Right renal cortex interstitium (tissue), 3 donors: ENCODE measurements at regions not wholly inside any gene's neighbourhood (a gene's known extent, or its start where the extent isn't known, plus 50 kb on each side); places are given as distances from the start of the nearest gene placed in this dataset.
"Not testable (repeated sequence)": the region's sequence is repeated elsewhere in the genome, so short reads cannot be mapped to it uniquely, and the experiment has no call there.

Experiments
- DNase-seq, 3 donors: peaks; one replicate each; pipeline ENCODE4 v3.0.0-alpha.2; 2013; ENCODE audit warnings: low read depth in 3 of 3, low spot score in 2 of 3

DNA sequence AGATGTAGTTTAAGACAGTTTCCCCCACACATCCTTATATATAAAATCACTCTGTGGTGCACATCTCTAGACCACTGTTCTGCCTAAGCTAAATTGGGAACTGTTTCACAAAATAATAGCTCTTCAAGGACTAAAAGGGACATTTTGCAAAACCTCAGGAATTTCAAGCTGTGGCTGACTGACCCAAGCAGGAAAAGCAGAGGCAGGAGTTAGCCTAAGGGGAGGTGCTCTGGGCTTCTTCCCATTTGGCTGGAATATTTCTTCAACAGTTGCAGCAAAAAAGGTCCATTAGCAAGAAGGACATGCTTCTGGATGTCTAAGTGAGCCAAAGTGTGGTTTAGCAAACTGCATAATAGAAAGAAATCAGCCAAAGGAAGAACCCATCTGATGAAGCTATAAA lies 551.2 kb upstream of the ANKRD30A start:
- DNase-seq: no peak

DNA sequence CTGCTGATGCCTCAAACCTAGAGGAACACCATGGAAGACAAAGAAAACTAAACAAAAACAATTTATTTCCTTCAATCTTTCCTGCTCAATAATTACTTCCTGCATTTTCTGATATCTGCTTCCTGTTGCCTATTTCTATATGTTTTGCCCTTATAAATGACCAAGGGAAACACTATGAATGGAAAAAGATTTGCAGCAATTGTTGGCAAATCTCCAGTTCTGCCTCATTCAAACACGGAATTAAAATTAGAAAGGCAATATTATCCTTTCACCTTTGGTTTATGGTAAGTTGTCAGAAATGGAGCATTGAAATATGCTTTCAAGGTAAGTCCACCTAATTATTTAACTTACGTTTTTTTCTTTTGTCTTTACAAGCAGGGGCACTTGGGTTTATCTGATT lies 552.2 kb upstream of the ANKRD30A start:
- DNase-seq: no peak

DNA sequence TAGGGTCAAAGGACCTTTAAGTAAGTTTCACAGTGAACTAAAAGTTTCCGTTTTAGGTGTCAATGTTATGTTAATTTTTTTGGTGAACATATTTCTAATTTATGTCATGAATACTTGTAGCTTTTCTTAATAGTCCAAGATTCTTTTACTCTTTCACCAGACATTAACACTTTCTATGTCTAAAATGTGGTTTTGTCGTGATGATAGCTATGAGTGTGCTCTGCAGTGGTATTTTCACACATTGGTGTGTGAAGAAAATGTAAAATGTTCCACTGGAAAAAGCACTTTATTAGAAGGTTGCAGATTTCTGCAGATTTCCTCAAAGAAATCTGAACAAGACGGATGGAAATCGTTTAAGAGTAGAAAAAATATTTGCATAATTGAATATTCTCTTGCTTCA lies 561.0 kb upstream of the ANKRD30A start:
- no peak for DNase-seq

DNA sequence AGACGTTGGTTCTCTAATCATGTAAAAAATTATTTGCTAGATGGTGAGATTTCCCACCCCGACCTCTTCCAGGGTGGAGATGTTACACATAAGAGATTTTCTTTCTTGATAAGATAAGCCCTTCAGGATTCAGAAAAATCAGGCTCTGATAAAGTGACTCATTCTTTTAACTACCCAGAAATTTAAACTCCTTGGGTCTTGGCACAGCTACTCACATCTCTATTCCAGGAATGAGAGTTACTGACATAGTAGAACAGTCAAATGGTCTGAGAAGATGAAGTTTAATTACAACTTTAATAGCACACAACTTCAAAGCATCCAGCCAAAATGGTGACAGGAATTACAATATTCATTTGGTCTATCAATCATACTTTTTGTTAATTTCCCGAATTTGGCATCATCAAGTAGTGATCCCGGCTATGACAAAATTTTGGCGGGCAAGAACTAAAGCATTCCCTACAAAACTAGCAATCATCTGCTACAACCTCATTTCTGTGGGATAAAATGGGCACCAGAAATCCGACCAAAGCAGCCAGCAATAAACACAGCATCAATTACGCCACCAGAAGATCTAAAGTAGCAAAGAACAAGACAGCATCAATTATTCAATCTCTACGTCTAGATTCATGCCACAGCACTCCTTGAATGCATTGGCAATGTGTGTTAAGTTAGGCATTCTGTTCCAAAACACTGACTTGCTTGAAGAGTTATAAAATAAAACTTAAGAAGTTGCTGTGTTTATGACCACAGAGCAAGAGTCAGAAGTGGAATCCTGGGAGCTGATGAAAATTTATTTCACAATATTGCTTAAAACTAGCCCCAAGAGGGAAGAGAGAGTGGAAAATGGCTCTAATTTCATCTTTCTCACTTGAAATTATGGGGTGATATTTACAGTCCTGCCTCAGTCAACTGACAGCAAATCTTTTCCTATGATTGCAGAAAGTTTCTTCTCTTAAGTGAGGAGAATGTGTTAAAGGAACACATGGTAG lies 565.7 kb upstream of the ANKRD30A start:
- DNase-seq: no peak

DNA sequence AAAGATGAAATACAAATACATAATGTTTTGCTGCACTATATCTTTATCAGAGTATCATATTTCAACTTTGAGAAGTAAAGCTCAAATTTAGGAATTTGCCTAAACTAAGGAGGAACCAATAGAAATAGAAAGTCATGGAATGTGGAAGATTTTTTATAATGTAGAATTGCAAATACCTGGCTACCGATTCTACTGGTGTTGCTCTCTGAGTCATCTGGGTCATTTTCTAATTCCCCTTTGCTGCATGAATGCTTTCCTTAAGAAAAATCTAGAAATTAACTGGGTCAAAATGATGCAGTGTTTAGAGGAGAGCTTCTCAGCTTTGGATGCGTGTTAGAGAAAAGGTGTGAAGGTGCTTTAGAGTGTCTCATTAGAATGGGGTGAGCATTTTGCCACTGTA lies 568.9 kb upstream of the ANKRD30A start:
- DNase-seq: no peak

DNA sequence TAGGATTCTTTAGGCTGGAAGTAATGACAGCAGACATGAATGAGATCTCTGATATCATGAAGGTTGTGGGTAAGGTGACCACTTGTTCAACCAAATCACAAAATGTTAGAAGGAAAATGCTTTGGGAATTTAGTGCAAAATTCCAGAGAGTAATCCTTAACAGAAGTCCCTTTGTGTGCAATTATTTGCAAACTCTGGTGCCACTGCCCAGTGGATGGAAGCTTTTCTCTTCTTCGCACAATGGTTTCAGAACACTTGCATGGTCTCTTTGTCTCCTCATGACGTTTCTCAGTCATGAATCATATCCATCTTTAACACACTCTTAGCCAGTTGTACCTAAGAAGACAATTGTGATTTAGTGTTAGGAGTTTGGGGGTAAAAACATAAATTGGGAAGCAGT lies 570.4 kb upstream of the ANKRD30A start:
- DNase-seq: no peak

DNA sequence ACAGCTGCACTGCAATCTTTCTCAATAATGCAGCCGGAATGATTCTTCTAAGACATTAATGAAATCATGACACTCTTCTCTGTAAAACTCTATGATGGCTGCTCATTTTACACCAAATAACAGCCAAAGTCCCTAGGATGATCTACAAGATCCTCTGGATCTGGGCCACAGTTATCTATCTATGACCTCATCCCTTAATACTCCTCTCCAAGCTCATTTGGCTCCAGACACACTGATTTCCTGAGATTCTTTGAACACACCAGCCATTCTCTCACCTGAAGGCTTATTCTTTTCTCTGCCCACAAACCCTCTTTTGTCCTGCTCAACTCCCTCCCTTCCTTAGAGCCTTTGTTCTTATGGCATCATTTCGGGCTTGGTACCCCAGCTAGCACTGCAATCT lies 577.4 kb upstream of the ANKRD30A start:
- DNase-seq: no peak

DNA sequence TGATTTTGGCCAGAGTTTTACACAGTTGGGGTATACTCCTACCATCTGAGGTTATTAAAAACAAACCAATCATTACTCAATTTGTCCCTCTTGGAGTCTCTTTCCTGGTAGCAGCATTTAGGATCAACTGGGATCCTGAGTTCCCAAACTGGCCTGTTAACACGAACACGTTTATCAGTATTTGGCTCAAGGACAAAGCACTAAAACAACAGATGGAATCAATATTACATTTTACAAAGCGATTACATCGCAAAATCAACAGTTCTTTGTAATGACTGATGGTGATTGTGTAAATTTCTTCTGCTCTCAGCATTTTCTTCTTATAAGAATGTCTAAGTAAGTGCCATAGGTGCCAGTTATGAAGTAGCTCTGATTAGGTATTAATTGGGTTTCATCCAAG lies 582.9 kb upstream of the ANKRD30A start:
- no peak for DNase-seq

DNA sequence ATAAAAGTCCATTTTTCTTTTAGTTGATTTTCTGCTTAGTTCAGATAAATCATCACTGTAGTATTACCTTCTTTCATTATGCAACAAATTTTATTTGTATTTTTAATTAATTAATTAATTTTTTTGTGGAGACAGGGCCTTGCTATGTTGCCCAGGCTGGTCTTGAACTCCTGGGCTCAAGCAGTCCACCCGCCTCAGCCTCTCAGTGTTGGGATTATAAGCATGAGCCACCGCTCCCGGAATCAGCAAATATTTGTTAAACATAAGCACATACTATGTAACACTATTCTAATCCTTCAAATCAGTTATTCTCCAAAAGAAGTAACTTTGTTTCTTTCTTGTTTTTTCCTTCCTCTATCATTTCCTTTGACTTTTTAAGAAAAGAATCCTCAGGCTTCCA lies 584.8 kb upstream of the ANKRD30A start:
- DNase-seq: no peak

DNA sequence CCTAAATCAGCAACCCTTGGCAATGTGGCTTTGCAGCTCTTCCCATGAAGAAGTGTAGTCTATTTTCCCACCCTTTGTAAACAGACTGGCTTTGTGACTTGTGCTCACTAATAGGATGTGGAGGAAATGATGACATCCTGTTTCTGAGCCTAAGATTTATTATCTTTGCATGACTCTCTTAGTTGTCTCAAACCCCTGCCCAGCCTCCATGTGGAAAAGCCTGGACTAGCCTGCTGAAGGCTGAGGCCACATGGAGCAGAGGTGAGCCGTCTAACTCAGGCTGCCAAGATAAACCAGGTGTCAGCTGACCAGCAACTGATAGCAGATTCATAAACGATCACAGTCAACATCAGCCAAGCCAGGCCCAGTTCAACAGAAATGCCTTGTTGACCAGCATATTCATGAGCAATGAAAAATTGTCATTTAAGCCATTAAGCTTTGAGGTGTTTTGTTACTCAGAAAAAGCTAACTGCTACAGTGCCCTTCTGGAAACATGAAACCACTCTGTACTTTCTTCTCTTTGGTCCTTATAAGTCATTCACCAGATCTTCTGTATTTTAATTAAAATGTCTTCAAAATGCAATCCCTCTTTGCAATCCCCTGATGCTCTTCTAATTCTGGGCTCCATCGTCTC lies 586.3 kb upstream of the ANKRD30A start:
- no peak for DNase-seq

DNA sequence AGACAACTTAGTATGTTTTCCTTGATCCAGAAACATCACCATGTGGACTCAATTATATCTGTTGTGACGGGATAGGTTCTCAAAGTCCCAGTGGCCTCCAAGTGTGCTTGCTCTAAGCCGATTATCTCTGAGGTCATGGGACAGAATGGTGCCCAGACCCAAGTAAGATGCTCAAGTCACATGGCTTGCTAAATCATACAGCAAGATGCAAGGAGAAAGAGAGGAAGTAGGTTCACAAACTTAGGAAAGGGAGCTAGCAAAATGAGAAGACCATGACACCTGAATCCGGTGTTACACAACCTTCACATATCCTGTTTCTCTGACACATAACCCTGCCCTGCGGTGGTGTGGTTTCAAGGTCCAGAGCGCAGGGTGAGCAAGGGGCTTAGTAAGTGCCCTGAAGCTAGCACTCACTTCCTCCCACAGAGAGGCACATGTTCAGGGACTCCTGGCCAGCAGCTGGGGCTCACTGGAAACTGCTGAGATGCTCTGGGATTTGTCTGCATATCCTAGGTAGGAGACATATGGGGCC lies 590.9 kb upstream of the ANKRD30A start:
- no peak for DNase-seq

DNA sequence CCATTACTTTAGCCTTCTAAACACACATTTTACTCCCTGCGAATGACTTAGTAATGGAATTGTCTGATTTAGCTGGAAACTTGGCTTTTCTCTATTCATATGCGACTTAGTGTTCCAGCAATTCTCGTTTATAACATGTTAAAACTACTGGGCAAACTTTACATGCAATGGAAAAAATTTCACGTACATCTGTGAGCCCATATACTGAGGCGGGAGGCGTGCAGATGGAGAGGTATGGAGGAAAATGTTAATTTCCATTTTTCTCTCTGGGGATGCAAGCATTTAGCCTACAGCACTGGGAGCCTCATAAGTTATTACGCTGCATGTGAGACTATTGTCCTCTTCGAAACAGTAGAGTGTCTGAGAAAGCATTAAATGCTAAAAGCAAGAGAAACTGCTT lies 591.5 kb upstream of the ANKRD30A start:
- DNase-seq: no peak

DNA sequence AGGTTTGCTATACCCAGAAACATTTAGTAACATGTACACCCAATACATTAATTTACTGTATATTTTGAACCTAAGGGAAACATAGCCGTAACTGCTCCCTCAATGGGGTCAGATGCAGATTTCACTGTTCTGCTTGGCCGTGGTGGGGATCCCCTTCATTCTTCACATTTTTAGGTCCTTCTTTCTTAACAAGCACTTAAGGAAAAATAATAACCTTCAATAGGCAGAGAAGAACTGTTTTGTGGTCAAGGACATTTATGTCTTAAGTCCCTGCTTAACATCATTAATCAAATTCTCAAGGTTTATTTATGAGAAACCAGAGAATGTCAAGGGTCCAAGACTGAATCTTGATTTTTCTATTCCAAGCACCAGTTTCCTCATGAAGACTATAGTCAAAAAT lies 592.1 kb upstream of the ANKRD30A start:
- DNase-seq: no peak

DNA sequence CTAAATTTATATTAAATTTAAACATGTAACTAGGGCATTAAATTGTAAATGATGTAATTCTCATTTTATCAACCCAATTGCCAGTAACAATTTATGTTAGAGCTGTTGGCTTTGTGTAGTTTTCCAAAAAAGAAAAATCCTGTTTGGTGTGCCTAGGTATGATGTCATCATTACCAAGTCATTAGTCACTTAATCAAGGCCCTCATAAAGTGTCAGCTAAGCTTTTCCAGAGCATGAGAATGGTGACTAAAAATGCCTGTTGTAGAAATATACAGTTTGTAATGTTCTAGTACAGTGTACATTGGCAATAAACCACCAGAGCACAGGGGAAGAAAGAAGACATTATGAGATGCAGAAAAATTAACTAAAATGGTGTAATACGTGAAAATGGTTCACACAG lies 593.8 kb upstream of the ANKRD30A start:
- DNase-seq: no peak

DNA sequence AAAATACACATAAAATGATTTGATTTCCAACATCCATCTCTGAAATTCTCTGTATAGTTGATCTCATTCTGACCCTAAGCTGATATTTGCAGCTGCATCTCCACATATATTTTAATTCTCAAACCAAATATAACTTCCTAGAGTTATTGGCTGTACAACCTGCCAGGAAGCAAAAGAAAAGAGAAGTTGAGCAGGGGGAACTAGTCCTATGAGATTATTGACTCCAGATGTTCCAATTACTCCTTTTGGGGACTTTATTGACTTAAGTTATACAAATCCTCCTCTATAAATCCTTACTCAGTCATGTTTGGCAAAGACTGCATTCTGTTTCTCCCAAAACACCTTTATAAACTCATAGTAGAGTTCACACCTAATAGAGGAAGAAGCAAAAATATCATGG lies 599.4 kb upstream of the ANKRD30A start:
- DNase-seq: no peak

DNA sequence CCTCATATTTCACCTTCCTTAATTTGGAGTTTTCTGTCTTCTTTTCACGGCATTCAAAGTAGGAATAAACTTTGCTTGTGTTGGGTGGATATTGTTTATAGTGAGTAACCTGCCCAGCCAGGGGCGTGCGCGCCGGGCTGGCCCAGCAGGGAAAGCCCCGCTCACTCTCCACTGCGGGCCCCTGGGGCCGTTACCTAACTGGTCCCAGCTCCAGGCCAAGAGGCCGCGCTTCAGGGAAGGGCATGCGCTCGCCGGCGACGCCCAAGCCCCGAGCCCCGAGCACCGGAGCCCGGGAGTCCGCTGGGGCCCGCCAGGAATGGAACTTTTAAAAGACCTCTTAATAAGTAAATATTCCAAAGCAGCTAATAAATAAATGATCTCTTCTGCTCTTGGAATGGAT lies 601.3 kb upstream of the ANKRD30A start:
- DNase-seq: not testable (repeated sequence)

DNA sequence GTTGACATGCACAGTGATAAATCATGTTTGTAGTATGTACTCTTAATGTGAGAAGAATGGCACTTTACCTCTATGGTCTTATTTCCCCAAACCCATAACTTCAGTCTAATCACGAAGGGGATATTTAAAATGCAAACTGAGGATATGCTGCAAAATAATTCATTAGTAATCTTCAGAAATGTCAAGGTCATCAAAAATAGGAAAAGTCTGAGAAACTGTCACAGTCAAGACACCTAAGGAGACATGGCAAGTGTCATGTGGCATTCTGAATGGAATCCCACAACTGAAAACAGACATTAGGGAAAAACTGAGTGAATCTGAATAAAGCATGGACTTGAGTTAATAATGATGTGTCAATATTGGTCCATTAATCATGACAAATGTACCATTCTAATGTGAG lies 605.5 kb upstream of the ANKRD30A start:
- DNase-seq: no peak

DNA sequence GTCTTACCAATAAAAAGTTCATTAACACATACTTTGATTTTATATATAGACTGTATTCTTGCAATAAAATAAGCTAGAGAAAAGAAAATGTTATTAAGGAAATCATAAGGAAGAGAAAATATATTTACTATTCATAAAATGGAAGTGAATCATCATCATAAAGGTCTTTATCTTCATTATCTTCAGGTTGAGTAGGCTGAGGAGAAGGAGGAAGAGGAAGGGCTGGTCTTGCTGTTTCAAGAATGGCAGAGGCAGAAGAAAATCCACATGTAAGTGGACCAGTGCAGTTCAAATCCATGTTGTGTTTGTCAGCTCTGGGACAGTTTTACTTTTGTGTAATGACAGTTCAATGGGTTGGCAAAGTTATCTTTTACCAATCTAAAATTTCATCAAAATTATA lies 609.1 kb upstream of the ANKRD30A start:
- DNase-seq: no peak

DNA sequence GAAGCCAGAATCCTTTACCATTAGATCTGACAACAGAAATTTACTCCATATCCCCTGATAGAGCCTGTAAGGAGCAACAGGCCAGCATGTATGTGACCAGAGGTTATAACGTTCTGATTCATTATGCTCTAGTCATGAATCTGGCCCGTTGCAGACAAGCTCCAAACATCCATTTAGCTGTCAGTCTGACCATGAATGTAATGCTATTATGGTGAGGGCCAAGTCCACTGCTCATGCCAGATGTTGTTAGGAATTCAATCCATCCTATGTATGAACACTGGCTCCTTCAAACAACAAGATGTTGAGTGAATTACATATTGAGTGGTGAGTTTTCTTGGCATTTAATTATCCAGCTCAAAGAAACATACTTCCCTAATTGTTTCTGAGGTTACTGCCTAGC lies 610.1 kb upstream of the ANKRD30A start:
- DNase-seq: peak in 1 of 3 donors; percentile 8

DNA sequence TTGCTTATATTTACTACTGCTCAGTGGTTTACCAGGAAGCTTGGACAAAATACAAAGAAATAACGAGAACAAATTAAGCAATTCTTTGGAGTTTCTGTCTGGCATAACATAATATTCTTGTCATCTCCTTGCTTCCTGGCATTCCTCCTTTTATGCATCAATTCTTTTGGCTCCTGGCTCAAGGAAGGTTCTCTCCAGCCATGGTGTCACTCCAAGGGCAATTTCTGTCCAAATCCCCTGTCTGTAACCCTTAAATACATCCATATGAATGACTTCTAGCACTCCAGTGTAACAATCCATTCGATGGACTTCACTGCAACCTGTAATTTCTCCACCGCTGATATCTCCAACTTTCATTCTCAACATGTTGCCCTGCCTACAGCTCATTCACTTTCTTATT lies 617.7 kb upstream of the ANKRD30A start:
- DNase-seq: no peak

DNA sequence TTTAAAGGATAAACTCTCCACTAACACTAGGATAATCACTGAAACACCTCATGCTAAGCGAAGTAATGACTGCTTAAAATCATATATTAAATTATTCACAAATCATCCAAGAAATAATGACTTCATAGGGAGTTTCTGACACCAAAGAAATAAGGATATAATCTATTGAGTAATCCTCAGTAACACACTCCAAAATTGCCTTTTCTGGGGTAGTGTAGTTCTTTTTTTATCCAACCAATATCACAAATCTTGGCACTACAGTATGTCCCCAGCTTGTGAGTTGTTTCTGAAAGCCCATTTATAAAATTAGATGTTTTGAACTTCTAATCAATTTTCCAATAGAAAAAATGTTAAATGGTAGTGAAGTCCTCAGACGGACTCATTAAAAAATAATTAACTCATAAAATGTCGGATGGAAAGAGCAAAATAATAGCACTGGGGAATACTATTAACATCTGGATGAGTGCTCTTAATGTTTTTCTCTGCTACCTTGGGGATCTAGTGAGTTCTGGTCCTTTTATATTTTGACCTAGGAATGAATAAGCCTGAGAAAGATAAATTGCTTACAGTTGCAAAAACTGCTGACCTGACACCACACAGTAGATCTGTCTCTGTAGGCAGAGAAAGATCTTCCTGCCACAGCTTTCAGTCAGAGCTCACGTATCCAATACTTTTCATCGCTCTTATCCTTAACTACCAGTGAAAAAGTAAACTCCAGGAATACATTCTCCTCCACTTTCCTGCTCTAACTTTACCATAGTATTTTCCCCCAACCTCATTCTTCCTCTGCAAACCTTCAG lies 618.5 kb upstream of the ANKRD30A start:
- no peak for DNase-seq
